GM23338 (cell line): ENCODE measurements at regions not wholly inside any gene's neighbourhood (a gene's known extent, or its start where the extent isn't known, plus 50 kb on each side); places are given as distances from the start of the nearest gene placed in this dataset.

Experiments
- ATAC-seq: fragments of 200-7000 bp; cut with Tn5 transposase; 3 replicates; pipeline ENCODE4 v1.9.1; 2020
- DNase-seq: peaks from one replicate; pipeline ENCODE4 v3.0.0-alpha.2; 2015; ENCODE audit warnings: low spot score
- H2AFZ ChIP-seq: fragments of 200-600 bp; sonication (generic); 2 replicates; pipeline ENCODE4 v1.8.0; 2016; ENCODE audit warnings: antibody characterized with exemption, mild to moderate bottlenecking, moderate library complexity
- H3F3A ChIP-seq: fragments of 200-600 bp; sonication (generic); replicated peaks from 2 replicates; pipeline ENCODE4 v1.8.0; 2017; ENCODE audit warnings: antibody characterized with exemption, mixed run types, low read depth
- H3K27ac ChIP-seq: fragments of 200-600 bp; sonication (generic); 2 replicates; pipeline ENCODE4 v1.6.1; 2016; ENCODE audit warnings: low read depth
- H3K27me3 ChIP-seq: fragments of 200-600 bp; sonication (generic); 2 replicates; pipeline ENCODE4 v1.8.0; 2016; ENCODE audit warnings: mild to moderate bottlenecking, mixed run types, moderate library complexity; ENCODE audit not compliant: insufficient read depth
- H3K36me3 ChIP-seq: fragments of 200-600 bp; sonication (generic); 2 replicates; pipeline ENCODE4 v1.8.0; 2016; ENCODE audit warnings: mild to moderate bottlenecking; ENCODE audit not compliant: insufficient read depth
- H3K4me1 ChIP-seq: fragments of 200-600 bp; sonication (generic); 2 replicates; pipeline ENCODE4 v1.8.0; 2016; ENCODE audit warnings: mild to moderate bottlenecking, moderate library complexity; ENCODE audit not compliant: insufficient read depth
- H3K4me2 ChIP-seq: fragments of 200-600 bp; sonication (generic); 2 replicates; pipeline ENCODE4 v1.7.1; 2017; ENCODE audit warnings: mixed run types
- H3K4me3 ChIP-seq: fragments of 200-600 bp; sonication (generic); 2 replicates; pipeline ENCODE4 v1.6.1; 2016; ENCODE audit warnings: mixed run types
- H3K79me2 ChIP-seq: fragments of 200-600 bp; sonication (generic); replicated peaks from 2 replicates; pipeline ENCODE4 v1.8.0; 2017; ENCODE audit warnings: mild to moderate bottlenecking; ENCODE audit not compliant: insufficient read depth
- H3K9me2 ChIP-seq: fragments of 200-600 bp; sonication (generic); 2 replicates; pipeline ENCODE4 v1.8.0; 2017; ENCODE audit not compliant: insufficient read depth
- H4K20me1 ChIP-seq: fragments of 200-600 bp; sonication (generic); replicated peaks from 2 replicates; pipeline ENCODE4 v1.8.0; 2017; ENCODE audit warnings: mild to moderate bottlenecking; ENCODE audit not compliant: insufficient read depth
- H3K27ac Mint-ChIP-seq: 2 replicates; pipeline ENCODE4 v1.8.0; 2020; ENCODE audit warnings: inconsistent platforms, mild to moderate bottlenecking, moderate library complexity, mixed read lengths
- H3K27me3 Mint-ChIP-seq: 3 replicates; pipeline ENCODE4 v1.8.0; 2022; ENCODE audit warnings: low read depth, mild to moderate bottlenecking, moderate library complexity, mixed read lengths, inconsistent platforms; ENCODE audit not compliant: insufficient read depth, poor library complexity
- H3K36me3 Mint-ChIP-seq: 3 replicates; pipeline ENCODE4 v1.8.0; 2021; ENCODE audit warnings: low read depth, mild to moderate bottlenecking, inconsistent platforms, moderate library complexity, mixed read lengths
- H3K4me1 Mint-ChIP-seq: 3 replicates; pipeline ENCODE4 v1.8.0; 2020; ENCODE audit warnings: mild to moderate bottlenecking, inconsistent platforms, mixed read lengths
- H3K4me3 Mint-ChIP-seq: 3 replicates; pipeline ENCODE4 v1.8.0; 2021; ENCODE audit warnings: moderate library complexity, mild to moderate bottlenecking, inconsistent platforms, mixed read lengths
- H3K9me3 Mint-ChIP-seq: 3 replicates; pipeline ENCODE4 v1.8.0; 2020; ENCODE audit warnings: moderate library complexity, mild to moderate bottlenecking, inconsistent platforms, mixed read lengths
- CREB1 ChIP-seq: fragments of 250-450 bp; sonication (Bioruptor Pico); IDR thresholded peaks from 2 replicates; pipeline ENCODE4 v1.5.0; 2020; ENCODE audit warnings: low read depth, mild to moderate bottlenecking, moderate library complexity
- NANOG ChIP-seq: IDR thresholded peaks from 2 replicates; pipeline ENCODE4 v1.6.1; 2016; ENCODE audit warnings: antibody characterized with exemption, borderline replicate concordance
- POLR2AphosphoS5 ChIP-seq: IDR thresholded peaks from 2 replicates; pipeline ENCODE4 v1.6.1; 2016; ENCODE audit warnings: antibody characterized with exemption, low read depth
- ZNF114 ChIP-seq: fragments of 250-450 bp; sonication (Bioruptor Pico); IDR thresholded peaks from 2 replicates; pipeline ENCODE4 v1.5.0; 2020; ENCODE audit warnings: mild to moderate bottlenecking, moderate library complexity
- ZNF331 ChIP-seq: fragments of 250-450 bp; sonication (Bioruptor Pico); IDR thresholded peaks from 2 replicates; pipeline ENCODE4 v1.5.0; 2020; ENCODE audit warnings: low read depth, mild to moderate bottlenecking, moderate library complexity
- TF ChIP-seq, protein P1 (sequence below): IDR thresholded peaks from one replicate; pipeline ENCODE4 v1.6.1; 2018; ENCODE audit warnings: antibody characterized with exemption; ENCODE audit not compliant: unreplicated experiment
- TF ChIP-seq, protein P2 (sequence below), 2 experiments: fragments of 200-600 bp in 1 of 2; sonication (generic) in 1 of 2; conservative IDR thresholded peaks; 2 replicates each; pipeline versions ENCODE4 v1.5.1 to v1.6.1; 2016 to 2017; ENCODE audit warnings: antibody characterized with exemption in 2 of 2, low read depth in 2 of 2, mild to moderate bottlenecking in 2 of 2, moderate library complexity in 1 of 2
- TF ChIP-seq, protein P3 (sequence below): IDR thresholded peaks from 2 replicates; pipeline ENCODE4 v1.6.1; 2016; ENCODE audit warnings: antibody characterized with exemption
- TF ChIP-seq, protein P4 (sequence below): fragments of 250-450 bp; sonication (Bioruptor Pico); IDR thresholded peaks from 2 replicates; pipeline ENCODE4 v1.5.0; 2020; ENCODE audit warnings: mild to moderate bottlenecking, moderate library complexity

DNA sequence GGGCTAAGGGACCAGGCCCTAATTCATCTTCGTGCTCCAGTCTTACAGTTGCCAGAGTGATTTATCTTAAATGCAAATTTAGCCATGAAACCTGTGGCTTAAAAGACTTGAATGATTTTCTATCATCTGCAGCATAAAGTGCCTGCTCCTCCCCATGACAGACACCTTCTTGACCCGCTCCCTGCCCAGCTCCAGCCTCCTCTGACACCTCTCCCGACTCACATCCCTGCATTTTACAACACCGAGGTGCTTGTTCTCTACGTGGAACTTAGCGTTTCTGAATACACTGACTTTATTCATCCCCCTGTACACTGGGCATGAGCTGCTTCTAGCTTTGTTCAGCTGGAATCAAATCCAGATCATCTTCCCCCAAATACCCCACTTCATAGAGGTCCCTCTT lies 128.7 kb upstream of the MYO16 start (continued):
- TF ChIP-seq, protein P1, sequence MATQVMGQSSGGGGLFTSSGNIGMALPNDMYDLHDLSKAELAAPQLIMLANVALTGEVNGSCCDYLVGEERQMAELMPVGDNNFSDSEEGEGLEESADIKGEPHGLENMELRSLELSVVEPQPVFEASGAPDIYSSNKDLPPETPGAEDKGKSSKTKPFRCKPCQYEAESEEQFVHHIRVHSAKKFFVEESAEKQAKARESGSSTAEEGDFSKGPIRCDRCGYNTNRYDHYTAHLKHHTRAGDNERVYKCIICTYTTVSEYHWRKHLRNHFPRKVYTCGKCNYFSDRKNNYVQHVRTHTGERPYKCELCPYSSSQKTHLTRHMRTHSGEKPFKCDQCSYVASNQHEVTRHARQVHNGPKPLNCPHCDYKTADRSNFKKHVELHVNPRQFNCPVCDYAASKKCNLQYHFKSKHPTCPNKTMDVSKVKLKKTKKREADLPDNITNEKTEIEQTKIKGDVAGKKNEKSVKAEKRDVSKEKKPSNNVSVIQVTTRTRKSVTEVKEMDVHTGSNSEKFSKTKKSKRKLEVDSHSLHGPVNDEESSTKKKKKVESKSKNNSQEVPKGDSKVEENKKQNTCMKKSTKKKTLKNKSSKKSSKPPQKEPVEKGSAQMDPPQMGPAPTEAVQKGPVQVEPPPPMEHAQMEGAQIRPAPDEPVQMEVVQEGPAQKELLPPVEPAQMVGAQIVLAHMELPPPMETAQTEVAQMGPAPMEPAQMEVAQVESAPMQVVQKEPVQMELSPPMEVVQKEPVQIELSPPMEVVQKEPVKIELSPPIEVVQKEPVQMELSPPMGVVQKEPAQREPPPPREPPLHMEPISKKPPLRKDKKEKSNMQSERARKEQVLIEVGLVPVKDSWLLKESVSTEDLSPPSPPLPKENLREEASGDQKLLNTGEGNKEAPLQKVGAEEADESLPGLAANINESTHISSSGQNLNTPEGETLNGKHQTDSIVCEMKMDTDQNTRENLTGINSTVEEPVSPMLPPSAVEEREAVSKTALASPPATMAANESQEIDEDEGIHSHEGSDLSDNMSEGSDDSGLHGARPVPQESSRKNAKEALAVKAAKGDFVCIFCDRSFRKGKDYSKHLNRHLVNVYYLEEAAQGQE: no peak
- TF ChIP-seq ZNF331 (CRISPR knock-in tag) (no peak), CREB1 (no peak), POLR2AphosphoS5 (no peak)
- TF ChIP-seq, protein P2, sequence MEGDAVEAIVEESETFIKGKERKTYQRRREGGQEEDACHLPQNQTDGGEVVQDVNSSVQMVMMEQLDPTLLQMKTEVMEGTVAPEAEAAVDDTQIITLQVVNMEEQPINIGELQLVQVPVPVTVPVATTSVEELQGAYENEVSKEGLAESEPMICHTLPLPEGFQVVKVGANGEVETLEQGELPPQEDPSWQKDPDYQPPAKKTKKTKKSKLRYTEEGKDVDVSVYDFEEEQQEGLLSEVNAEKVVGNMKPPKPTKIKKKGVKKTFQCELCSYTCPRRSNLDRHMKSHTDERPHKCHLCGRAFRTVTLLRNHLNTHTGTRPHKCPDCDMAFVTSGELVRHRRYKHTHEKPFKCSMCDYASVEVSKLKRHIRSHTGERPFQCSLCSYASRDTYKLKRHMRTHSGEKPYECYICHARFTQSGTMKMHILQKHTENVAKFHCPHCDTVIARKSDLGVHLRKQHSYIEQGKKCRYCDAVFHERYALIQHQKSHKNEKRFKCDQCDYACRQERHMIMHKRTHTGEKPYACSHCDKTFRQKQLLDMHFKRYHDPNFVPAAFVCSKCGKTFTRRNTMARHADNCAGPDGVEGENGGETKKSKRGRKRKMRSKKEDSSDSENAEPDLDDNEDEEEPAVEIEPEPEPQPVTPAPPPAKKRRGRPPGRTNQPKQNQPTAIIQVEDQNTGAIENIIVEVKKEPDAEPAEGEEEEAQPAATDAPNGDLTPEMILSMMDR (conservative IDR thresholded peaks at IDR 0.05; ENCODE audit: low read depth in 2 of 2): no peak

DNA sequence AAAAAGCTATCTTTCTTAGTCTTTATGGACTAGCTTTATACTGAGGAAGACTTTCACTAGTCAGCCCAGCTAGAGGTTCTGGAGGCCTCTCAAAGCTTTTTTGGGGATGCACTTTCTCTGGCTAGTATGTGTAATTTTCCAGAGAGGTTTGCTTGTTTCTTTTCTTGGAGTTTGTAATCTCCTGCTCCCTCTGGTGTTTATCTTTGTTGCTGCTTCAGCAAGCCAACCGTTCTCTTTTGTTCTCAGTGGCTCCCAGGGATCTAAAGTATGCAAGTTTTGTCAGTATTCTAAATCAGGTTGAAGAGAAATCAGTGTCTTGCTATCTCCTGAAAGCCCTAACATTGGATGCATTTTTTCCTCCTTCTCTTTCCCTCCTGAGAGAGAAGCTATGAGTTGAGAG lies 121.1 kb upstream of the MYO16 start:
- Mint-ChIP-seq H3K4me3 (no peak overlapping the region), H3K36me3 (no peaks in the 10 kb centered on the region), H3K9me3 (no peaks in the 10 kb centered on the region; the same call in 2 of the 3 replicates), H3K27ac (no peak overlapping the region), H3K27me3 (no peaks in the 10 kb centered on the region), H3K4me1 (peaks cover 9% of the 10 kb centered on the region)
- ATAC-seq (peak; percentile 78), DNase-seq (peak; percentile 79)
- H3K9me2 ChIP-seq: no peaks in the 10 kb centered on the region
- no peaks in the 10 kb centered on the region for H3K36me3 ChIP-seq
- no peaks in the 10 kb centered on the region for H4K20me1 ChIP-seq
- H3K27ac ChIP-seq: no peak overlapping the region
- no peak overlapping the region for H3K4me2 ChIP-seq
- H2AFZ ChIP-seq: no peak overlapping the region
- no peaks in the 10 kb centered on the region for H3K27me3 ChIP-seq
- no peaks in the 10 kb centered on the region for H3K79me2 ChIP-seq
- TF ChIP-seq CREB1 (no peak), NANOG (no peak), ZNF331 (CRISPR knock-in tag) (no peak), POLR2AphosphoS5 (no peak), ZNF114 (no peak)
- TF ChIP-seq, protein P2 (conservative IDR thresholded peaks at IDR 0.05; ENCODE audit: low read depth in 2 of 2): peak; percentile 72 to 75
- TF ChIP-seq, protein P3, sequence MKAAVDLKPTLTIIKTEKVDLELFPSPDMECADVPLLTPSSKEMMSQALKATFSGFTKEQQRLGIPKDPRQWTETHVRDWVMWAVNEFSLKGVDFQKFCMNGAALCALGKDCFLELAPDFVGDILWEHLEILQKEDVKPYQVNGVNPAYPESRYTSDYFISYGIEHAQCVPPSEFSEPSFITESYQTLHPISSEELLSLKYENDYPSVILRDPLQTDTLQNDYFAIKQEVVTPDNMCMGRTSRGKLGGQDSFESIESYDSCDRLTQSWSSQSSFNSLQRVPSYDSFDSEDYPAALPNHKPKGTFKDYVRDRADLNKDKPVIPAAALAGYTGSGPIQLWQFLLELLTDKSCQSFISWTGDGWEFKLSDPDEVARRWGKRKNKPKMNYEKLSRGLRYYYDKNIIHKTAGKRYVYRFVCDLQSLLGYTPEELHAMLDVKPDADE: no peak
- TF ChIP-seq, protein P4, sequence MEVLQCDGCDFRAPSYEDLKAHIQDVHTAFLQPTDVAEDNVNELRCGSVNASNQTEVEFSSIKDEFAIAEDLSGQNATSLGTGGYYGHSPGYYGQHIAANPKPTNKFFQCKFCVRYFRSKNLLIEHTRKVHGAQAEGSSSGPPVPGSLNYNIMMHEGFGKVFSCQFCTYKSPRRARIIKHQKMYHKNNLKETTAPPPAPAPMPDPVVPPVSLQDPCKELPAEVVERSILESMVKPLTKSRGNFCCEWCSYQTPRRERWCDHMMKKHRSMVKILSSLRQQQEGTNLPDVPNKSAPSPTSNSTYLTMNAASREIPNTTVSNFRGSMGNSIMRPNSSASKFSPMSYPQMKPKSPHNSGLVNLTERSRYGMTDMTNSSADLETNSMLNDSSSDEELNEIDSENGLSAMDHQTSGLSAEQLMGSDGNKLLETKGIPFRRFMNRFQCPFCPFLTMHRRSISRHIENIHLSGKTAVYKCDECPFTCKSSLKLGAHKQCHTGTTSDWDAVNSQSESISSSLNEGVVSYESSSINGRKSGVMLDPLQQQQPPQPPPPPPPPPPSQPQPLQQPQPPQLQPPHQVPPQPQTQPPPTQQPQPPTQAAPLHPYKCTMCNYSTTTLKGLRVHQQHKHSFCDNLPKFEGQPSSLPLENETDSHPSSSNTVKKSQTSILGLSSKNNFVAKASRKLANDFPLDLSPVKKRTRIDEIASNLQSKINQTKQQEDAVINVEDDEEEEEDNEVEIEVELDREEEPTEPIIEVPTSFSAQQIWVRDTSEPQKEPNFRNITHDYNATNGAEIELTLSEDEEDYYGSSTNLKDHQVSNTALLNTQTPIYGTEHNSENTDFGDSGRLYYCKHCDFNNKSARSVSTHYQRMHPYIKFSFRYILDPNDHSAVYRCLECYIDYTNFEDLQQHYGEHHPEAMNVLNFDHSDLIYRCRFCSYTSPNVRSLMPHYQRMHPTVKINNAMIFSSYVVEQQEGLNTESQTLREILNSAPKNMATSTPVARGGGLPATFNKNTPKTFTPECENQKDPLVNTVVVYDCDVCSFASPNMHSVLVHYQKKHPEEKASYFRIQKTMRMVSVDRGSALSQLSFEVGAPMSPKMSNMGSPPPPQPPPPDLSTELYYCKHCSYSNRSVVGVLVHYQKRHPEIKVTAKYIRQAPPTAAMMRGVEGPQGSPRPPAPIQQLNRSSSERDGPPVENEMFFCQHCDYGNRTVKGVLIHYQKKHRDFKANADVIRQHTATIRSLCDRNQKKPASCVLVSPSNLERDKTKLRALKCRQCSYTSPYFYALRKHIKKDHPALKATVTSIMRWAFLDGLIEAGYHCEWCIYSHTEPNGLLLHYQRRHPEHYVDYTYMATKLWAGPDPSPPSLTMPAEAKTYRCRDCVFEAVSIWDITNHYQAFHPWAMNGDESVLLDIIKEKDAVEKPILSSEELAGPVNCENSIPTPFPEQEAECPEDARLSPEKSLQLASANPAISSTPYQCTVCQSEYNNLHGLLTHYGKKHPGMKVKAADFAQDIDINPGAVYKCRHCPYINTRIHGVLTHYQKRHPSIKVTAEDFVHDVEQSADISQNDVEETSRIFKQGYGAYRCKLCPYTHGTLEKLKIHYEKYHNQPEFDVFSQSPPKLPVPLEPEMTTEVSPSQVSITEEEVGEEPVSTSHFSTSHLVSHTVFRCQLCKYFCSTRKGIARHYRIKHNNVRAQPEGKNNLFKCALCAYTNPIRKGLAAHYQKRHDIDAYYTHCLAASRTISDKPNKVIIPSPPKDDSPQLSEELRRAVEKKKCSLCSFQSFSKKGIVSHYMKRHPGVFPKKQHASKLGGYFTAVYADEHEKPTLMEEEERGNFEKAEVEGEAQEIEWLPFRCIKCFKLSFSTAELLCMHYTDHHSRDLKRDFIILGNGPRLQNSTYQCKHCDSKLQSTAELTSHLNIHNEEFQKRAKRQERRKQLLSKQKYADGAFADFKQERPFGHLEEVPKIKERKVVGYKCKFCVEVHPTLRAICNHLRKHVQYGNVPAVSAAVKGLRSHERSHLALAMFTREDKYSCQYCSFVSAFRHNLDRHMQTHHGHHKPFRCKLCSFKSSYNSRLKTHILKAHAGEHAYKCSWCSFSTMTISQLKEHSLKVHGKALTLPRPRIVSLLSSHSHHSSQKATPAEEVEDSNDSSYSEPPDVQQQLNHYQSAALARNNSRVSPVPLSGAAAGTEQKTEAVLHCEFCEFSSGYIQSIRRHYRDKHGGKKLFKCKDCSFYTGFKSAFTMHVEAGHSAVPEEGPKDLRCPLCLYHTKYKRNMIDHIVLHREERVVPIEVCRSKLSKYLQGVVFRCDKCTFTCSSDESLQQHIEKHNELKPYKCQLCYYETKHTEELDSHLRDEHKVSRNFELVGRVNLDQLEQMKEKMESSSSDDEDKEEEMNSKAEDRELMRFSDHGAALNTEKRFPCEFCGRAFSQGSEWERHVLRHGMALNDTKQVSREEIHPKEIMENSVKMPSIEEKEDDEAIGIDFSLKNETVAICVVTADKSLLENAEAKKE (CRISPR knock-in tag): no peak
- no peaks in the 10 kb centered on the region for H3F3A ChIP-seq
- no peaks in the 10 kb centered on the region for H3K4me1 ChIP-seq
- no peak overlapping the region for H3K4me3 ChIP-seq
